Body of pancreas (tissue), 4 donors: ENCODE measurements at regions not wholly inside any gene's neighbourhood (a gene's known extent, or its start where the extent isn't known, plus 50 kb on each side); places are given as distances from the start of the nearest gene placed in this dataset.

Experiments used
- ATAC-seq: fragments of 150-250 bp; one replicate; pipeline ENCODE4 v1.9.1; 2016
- DNase-seq, 4 donors: peaks; one replicate each; pipeline ENCODE4 v3.0.0-alpha.2; 2019
- H3K27ac ChIP-seq, 4 donors: fragments of 200-600 bp; sonication (generic); 1 replicate in 3 of 4; 2 replicates in 1 of 4; pipeline versions ENCODE4 v1.5.1 to v1.6.1; 2016 to 2019; ENCODE audit warnings: mild to moderate bottlenecking in 1 of 4, mixed read lengths in 1 of 4, moderate library complexity in 1 of 4
- H3K27me3 ChIP-seq, 2 donors: fragments of 200-600 bp; sonication (generic); one replicate each; pipeline ENCODE4 v1.6.0; 2016; ENCODE audit warnings: mild to moderate bottlenecking in 1 of 2
- H3K36me3 ChIP-seq, 2 donors: fragments of 200-600 bp; sonication (generic); replicated peaks in 1 of 2; 2 replicates each; pipeline ENCODE4 v1.5.1; 2016; ENCODE audit warnings: low read depth in 2 of 2; ENCODE audit not compliant: insufficient read depth in 1 of 2
- H3K4me1 ChIP-seq: fragments of 200-600 bp; sonication (generic); one replicate; pipeline ENCODE4 v1.6.0; 2016
- H3K4me3 ChIP-seq, 2 donors: fragments of 200-600 bp; sonication (generic); 1 replicate in 1 of 2; 2 replicates in 1 of 2; pipeline ENCODE4 v1.5.1; 2016 to 2019
- H3K9me3 ChIP-seq, 3 donors: fragments of 200-600 bp; sonication (generic); 1 replicate in 2 of 3; 2 replicates in 1 of 3; pipeline ENCODE4 v1.5.1; 2016
- POLR2A ChIP-seq, 3 donors: fragments of 450-650 bp; IDR thresholded peaks; one replicate each; pipeline ENCODE4 v1.6.1; 2016; ENCODE audit warnings: antibody characterized with exemption in 3 of 3, mild to moderate bottlenecking in 2 of 3
- WGBS, 2 donors: methylation state at CpG; one replicate each; pipeline ENCODE4 v1.1.5; 2017; 5-methylcytosine and 5-hydroxymethylcytosine counted together
- intact Hi-C: fragments of 100-400 bp; cut with DNase I; formaldehyde crosslinking; loops from one replicate; pipeline ENCODE4 v1.15.1; 2023
- TF ChIP-seq, protein P1 (sequence below), 7 experiments: fragments of 450-650 bp in 4 of 7; fragments of 200-600 bp in 3 of 7; sonication (generic) in 3 of 7; IDR thresholded peaks; one replicate each; pipeline ENCODE4 v1.5.1; 2016 to 2019; ENCODE audit warnings: antibody characterized with exemption in 7 of 7

DNA sequence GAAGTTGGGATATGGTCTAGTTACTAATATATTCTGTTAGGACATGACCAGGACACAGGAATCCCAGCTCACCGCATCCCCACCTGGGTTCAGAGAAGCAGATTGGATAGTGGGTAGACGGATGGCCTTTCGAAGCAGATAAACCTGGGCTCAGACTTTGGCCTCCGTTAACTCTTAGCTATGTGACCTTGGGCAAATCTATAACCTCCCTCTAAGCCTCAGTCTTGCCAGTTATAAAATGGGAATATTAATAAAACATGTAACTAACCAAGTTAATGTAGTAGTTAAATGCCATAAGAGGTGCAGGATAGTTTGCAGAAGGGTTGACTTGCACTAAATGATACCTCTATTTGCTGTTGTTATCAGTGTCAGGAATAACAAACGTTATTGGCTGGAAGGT lies 127.6 kb upstream of the JCAD start:
- no peak overlapping the region for H3K4me3 ChIP-seq

DNA sequence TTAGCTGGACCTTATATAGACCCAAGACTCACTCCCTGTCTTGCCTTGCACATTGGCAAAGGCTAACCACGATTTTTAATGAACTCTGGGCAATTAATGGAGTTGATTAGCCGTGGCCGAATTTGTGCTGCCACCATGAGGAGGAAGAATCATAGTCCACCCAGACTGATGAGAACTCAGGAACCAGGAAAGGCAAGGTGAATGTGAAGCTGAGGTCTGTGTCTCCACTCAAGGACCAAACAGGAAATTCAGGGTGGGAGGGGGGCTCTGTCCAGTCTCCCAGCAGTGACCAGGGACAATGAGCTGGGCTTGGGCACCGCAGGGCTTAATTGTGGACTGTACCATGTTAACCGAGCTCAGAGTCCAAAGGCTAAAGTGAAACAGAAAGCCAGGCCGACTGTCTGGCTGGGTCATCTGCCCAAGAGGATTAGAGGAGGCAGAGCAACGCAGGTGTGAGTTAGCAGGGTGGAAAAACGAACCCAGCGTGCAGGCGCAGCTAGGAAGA lies 127.0 kb upstream of the JCAD start:
- TF ChIP-seq, protein P1, sequence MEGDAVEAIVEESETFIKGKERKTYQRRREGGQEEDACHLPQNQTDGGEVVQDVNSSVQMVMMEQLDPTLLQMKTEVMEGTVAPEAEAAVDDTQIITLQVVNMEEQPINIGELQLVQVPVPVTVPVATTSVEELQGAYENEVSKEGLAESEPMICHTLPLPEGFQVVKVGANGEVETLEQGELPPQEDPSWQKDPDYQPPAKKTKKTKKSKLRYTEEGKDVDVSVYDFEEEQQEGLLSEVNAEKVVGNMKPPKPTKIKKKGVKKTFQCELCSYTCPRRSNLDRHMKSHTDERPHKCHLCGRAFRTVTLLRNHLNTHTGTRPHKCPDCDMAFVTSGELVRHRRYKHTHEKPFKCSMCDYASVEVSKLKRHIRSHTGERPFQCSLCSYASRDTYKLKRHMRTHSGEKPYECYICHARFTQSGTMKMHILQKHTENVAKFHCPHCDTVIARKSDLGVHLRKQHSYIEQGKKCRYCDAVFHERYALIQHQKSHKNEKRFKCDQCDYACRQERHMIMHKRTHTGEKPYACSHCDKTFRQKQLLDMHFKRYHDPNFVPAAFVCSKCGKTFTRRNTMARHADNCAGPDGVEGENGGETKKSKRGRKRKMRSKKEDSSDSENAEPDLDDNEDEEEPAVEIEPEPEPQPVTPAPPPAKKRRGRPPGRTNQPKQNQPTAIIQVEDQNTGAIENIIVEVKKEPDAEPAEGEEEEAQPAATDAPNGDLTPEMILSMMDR (IDR thresholded peaks at IDR 0.05), result peak in 1 of 7 experiments; percentile 29
- no peak for TF ChIP-seq POLR2A (IDR thresholded peaks at IDR 0.05)
- Histone ChIP-seq H3K27ac (peak overlapping the region in 3 of 4 donors; percentile 51 to 63 (median 57)), H3K36me3 (no peaks in the 10 kb centered on the region), H3K9me3 (no peaks in the 10 kb centered on the region), H3K27me3 (no peaks in the 10 kb centered on the region), H3K4me3 (no peak overlapping the region), H3K4me1 (peaks cover 5% of the 10 kb centered on the region)
- intact Hi-C loops, result no loop called here
- 27 to 43% methylated on average over 8 to 10 of the region's 10 CpGs for WGBS, 2 donors
- ATAC-seq (peak; percentile 36), DNase-seq (peak in 2 of 4 donors; percentile 22 to 23)

More for the DNA sequence above, 127.6 kb upstream of the JCAD start:
- no peak for TF ChIP-seq POLR2A (IDR thresholded peaks at IDR 0.05)
- TF ChIP-seq, protein P1 (IDR thresholded peaks at IDR 0.05), result no peak
- intact Hi-C loops, result no loop called here
- no peak for DNase-seq
- H3K36me3 ChIP-seq, result no peaks in the 10 kb centered on the region
- H3K27ac ChIP-seq, result peak overlapping the region in 3 of 4 donors; percentile 51 to 63 (median 57)
- no peaks in the 10 kb centered on the region for H3K9me3 ChIP-seq
- WGBS, 2 donors, result 52 to 56% methylated on average over 5 of the region's 5 CpGs
- peaks cover 5% of the 10 kb centered on the region for H3K4me1 ChIP-seq
- no peaks in the 10 kb centered on the region for H3K27me3 ChIP-seq
- no peak for ATAC-seq

DNA sequence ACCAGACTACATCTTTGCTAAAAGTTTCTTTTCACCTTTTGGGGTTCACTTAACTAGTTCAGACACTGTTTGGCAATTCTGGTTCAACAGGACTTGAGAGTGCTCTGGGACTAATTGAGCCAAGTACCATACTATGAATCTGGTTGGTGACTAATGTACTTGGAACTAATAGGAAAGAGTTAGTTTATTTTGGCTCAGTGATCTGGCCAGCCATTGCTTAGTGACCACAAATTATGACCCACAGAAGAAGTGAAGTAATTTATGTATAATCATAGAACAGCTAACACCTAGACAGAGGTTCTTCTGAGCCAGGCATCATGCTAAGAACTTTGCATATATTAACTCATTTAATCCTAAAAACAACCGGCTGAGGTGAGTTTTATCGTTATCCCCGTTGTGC lies 126.5 kb upstream of the JCAD start:
- H3K36me3 ChIP-seq, result no peaks in the 10 kb centered on the region

DNA sequence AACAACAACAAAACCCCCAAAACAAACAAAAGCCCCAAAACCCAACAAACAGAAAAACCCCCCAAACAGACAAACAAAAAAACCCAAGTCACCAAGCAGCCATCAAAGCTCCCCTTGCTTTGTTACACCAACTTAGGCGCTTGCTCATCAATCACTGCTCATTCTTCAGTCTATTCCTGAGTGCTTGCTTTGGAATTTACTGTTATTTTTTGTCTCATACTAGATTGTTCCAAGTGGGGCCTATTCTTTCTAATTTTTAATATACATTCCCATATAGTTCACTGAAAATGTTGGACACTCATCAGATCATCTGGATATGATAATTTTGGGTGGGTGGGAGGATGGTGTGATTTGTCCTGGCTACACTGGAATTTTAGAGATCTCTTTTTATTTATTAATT lies 126.0 kb upstream of the JCAD start:
- peaks cover 5% of the 10 kb centered on the region for H3K4me1 ChIP-seq

More for the DNA sequence above, 126.5 kb upstream of the JCAD start:
- DNase-seq (no peak), ATAC-seq (no peak)
- intact Hi-C loops, result no loop called here
- Histone ChIP-seq H3K27ac (peak overlapping the region in 2 of 4 donors; percentile 51 to 57), H3K9me3 (no peaks in the 10 kb centered on the region), H3K4me1 (peaks cover 5% of the 10 kb centered on the region), H3K27me3 (no peaks in the 10 kb centered on the region), H3K4me3 (no peak overlapping the region)
- 42 to 48% methylated on average over 3 of the region's 3 CpGs for WGBS, 2 donors
- TF ChIP-seq, protein P1 (IDR thresholded peaks at IDR 0.05), result no peak
- no peak for TF ChIP-seq POLR2A (IDR thresholded peaks at IDR 0.05)

More for the DNA sequence above, 126.0 kb upstream of the JCAD start:
- 91 to 100% methylated on average over 1 of the region's 1 CpG for WGBS, 2 donors
- ATAC-seq (no peak), DNase-seq (no peak)
- H3K36me3 ChIP-seq, result no peaks in the 10 kb centered on the region
- intact Hi-C loops, result no loop called here
- H3K9me3 ChIP-seq, result no peaks in the 10 kb centered on the region
- TF ChIP-seq POLR2A (IDR thresholded peaks at IDR 0.05), result no peak
- TF ChIP-seq, protein P1 (IDR thresholded peaks at IDR 0.05), result no peak
- H3K27ac ChIP-seq, result no peak overlapping the region
- H3K4me3 ChIP-seq, result no peak overlapping the region
- H3K27me3 ChIP-seq, result no peaks in the 10 kb centered on the region
